Activated B cell treated with CpG ODN at 0.5 μM for 24 hours (primary cell): ENCODE measurements at regions not wholly inside any gene's neighbourhood (a gene's known extent, or its start where the extent isn't known, plus 50 kb on each side); places are given as distances from the start of the nearest gene placed in this dataset.

Experiments used
- ATAC-seq: fragments of 200-7000 bp; cut with Tn5 transposase; one replicate; pipeline ENCODE4 v1.10.0; 2021; ENCODE audit warnings: low read depth, mild to moderate bottlenecking, moderate library complexity
- CTCF ChIA-PET: fragments of 350-600 bp; sonication (Branson Sonifier 250); formaldehyde crosslinking; loops from one replicate; lab custom pipeline; 2021; ENCODE audit warnings: antibody characterized with exemption; lab: Charles Lee
- POLR2A ChIA-PET: fragments of 350-600 bp; sonication (Branson Sonifier 250); formaldehyde crosslinking; loops from one replicate; lab custom pipeline; 2021; ENCODE audit warnings: antibody characterized with exemption; lab: Charles Lee
- DNase-seq: peaks from one replicate; pipeline ENCODE4 v3.0.0; 2022
- H3K27ac Mint-ChIP-seq: one replicate; pipeline ENCODE4 v1.8.0; 2020; ENCODE audit warnings: mixed read lengths
- H3K27me3 Mint-ChIP-seq: one replicate; pipeline ENCODE4 v1.8.0; 2021; ENCODE audit warnings: mixed read lengths
- H3K36me3 Mint-ChIP-seq: one replicate; pipeline ENCODE4 v1.8.0; 2021; ENCODE audit warnings: low read depth, mixed read lengths
- H3K4me1 Mint-ChIP-seq: one replicate; pipeline ENCODE4 v1.8.0; 2021; ENCODE audit warnings: mixed read lengths
- H3K4me3 Mint-ChIP-seq: one replicate; pipeline ENCODE4 v1.8.0; 2020; ENCODE audit warnings: mild to moderate bottlenecking, mixed read lengths
- H3K9me3 Mint-ChIP-seq: one replicate; pipeline ENCODE4 v1.8.0; 2020; ENCODE audit warnings: mixed read lengths
- CTCF ChIP-seq: fragments of 200-600 bp; IDR thresholded peaks from one replicate; pipeline ENCODE4 v1.8.0; 2022; ENCODE audit warnings: antibody characterized with exemption, mild to moderate bottlenecking
- intact Hi-C: fragments of 100-400 bp; cut with micrococcal nuclease; formaldehyde crosslinking; loops from one replicate; pipeline ENCODE4 v1.15.1; 2024

DNA sequence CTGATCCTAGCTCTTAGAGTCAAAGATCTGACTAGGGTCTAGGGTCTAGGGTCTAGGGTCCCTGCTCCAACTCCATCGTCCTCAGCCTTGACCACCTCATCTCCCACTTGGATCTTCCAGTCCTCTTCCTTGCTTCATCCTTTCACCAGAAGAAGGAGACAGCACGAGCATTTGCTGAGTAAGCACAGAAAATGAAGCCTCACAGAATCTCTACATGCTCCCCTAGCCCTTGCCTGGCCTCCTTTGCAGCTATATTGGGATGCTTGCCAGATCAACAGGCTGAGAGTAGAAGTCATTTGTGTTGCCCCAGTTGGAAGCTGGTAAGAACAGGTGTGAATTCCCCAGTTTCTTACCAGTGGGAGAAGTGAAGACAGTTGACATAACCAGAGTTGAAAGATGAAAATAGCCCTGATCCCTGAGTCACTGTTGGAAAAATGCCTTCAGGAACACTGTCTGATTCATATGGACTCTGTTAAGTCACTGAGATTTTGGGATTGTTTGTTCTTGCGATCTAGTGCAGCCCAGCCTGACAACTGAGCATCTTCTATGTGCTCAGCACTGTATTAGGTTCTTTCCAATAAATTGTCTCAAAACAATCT lies 552.5 kb downstream of the INSC start:
- TF ChIP-seq CTCF: no peak
- Mint-ChIP-seq H3K27ac (no peak overlapping the region), H3K36me3 (no peaks in the 10 kb centered on the region), H3K9me3 (no peaks in the 10 kb centered on the region), H3K27me3 (no peaks in the 10 kb centered on the region), H3K4me3 (no peak overlapping the region), H3K4me1 (no peaks in the 10 kb centered on the region)
- ChIA-PET CTCF (no interaction called here), POLR2A (no interaction called here)
- ATAC-seq: no peak
- intact Hi-C loops: no loop called here
- DNase-seq: no peak

DNA sequence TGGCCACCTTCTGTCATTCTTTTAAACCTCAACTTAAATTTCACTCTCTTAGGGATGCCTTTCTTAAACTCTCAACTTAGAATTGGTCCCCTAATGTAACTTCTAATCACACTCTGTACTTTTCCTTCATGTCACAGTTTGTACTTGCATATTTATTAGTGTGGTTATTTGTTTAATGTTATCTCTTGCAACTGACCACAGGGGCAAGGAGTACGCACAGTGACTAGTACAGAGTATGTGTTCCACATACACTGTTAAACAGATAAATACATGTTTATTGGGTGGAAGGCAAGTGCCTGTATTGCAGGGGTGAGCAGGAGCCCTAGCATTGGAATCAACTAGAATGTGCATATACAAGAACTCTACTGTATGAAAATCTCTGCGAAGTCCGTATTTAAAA lies 554.0 kb downstream of the INSC start:
- Mint-ChIP-seq H3K9me3 (no peaks in the 10 kb centered on the region), H3K4me1 (no peaks in the 10 kb centered on the region), H3K27me3 (peaks cover 3% of the 10 kb centered on the region), H3K27ac (no peak overlapping the region), H3K4me3 (no peak overlapping the region), H3K36me3 (no peaks in the 10 kb centered on the region)
- no peak for ATAC-seq
- CTCF ChIA-PET: no interaction called here
- POLR2A ChIA-PET: no interaction called here
- TF ChIP-seq CTCF: no peak
- no peak for DNase-seq
- intact Hi-C loops: no loop called here

DNA sequence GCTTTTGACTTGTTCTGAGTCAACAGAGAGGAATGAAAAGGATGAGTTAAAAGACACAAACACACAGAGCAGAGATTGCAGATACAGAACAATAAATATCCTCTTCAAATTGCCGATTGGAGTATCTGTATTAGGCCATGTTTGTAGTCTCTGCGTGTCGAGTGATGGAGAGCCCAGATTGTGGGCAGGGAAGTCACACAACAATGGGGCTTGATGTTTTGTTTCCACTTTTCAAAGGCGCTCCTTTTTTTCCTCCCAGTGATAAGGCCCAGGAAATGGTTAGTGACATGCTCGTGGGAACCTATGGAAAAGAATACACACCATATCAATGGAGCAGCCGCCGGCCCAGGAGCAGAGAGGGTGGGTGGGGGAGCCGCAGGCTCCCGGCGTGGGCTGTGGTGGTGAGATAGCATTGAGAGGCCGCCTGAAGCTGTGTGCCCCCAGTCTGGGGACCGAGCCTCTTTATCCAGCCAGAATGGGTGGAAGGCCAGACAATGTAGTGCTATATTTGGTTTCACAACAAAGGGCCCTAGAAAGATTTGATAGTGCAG lies 555.9 kb downstream of the INSC start:
- intact Hi-C loops: no loop called here
- no peak overlapping the region for H3K27ac Mint-ChIP-seq
- peaks cover 1% of the 10 kb centered on the region for H3K9me3 Mint-ChIP-seq
- DNase-seq (no peak), ATAC-seq (no peak)
- no peaks in the 10 kb centered on the region for H3K36me3 Mint-ChIP-seq
- H3K4me1 Mint-ChIP-seq: no peaks in the 10 kb centered on the region
- ChIA-PET CTCF (no interaction called here), POLR2A (no interaction called here)
- H3K4me3 Mint-ChIP-seq: no peak overlapping the region
- no peak for TF ChIP-seq CTCF
- peaks cover 3% of the 10 kb centered on the region for H3K27me3 Mint-ChIP-seq

DNA sequence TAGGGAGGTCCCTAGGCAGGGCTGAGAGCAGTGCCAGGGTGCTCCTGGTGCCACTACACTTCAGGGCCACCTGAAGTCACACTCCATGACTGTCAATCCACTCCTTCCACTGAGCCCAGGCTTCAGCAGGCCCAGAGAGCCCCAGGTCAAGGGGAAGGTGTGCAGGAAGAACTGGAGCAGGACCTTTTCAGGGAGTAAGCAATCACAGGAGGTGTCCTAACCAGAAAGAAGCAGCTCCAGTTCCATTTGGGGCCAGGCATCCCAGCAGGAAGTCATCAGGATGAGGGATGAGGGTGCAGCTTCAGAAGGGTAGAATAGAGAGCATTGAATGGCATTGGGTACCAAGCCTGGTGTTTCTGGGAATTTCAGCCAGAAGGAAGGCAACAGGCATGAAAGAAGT lies 556.5 kb downstream of the INSC start:
- TF ChIP-seq CTCF: no peak
- Mint-ChIP-seq H3K4me1 (no peaks in the 10 kb centered on the region), H3K4me3 (no peak overlapping the region), H3K27me3 (peaks cover 3% of the 10 kb centered on the region), H3K9me3 (peaks cover 3% of the 10 kb centered on the region), H3K36me3 (no peaks in the 10 kb centered on the region), H3K27ac (no peak overlapping the region)
- CTCF ChIA-PET: no interaction called here
- POLR2A ChIA-PET: no interaction called here
- intact Hi-C loops: no loop called here
- ATAC-seq (no peak), DNase-seq (no peak)

- no peak overlapping the region for H3K4me3 Mint-ChIP-seq
- no peaks in the 10 kb centered on the region for H3K4me1 Mint-ChIP-seq
- CTCF ChIA-PET: no interaction called here
- no peak for DNase-seq
- TF ChIP-seq CTCF: no peak
- peaks cover 3% of the 10 kb centered on the region for H3K27me3 Mint-ChIP-seq
- no peak overlapping the region for H3K27ac Mint-ChIP-seq
- H3K36me3 Mint-ChIP-seq: no peaks in the 10 kb centered on the region
- POLR2A ChIA-PET: no interaction called here
- intact Hi-C loops: no loop called here
- peaks cover 12% of the 10 kb centered on the region for H3K9me3 Mint-ChIP-seq
- no peak for ATAC-seq
Measured at GRCh38 chr11:15672825-15673224, 558.1 kb downstream of the INSC start.
